HS-27A (cell line): ENCODE measurements at regions not wholly inside any gene's neighbourhood (a gene's known extent, or its start where the extent isn't known, plus 50 kb on each side); places are given as distances from the start of the nearest gene placed in this dataset.

Source experiments
- DNase-seq: peaks from one replicate; pipeline ENCODE4 v3.0.0-alpha.2; 2012; ENCODE audit warnings: low read depth, missing footprints

DNA sequence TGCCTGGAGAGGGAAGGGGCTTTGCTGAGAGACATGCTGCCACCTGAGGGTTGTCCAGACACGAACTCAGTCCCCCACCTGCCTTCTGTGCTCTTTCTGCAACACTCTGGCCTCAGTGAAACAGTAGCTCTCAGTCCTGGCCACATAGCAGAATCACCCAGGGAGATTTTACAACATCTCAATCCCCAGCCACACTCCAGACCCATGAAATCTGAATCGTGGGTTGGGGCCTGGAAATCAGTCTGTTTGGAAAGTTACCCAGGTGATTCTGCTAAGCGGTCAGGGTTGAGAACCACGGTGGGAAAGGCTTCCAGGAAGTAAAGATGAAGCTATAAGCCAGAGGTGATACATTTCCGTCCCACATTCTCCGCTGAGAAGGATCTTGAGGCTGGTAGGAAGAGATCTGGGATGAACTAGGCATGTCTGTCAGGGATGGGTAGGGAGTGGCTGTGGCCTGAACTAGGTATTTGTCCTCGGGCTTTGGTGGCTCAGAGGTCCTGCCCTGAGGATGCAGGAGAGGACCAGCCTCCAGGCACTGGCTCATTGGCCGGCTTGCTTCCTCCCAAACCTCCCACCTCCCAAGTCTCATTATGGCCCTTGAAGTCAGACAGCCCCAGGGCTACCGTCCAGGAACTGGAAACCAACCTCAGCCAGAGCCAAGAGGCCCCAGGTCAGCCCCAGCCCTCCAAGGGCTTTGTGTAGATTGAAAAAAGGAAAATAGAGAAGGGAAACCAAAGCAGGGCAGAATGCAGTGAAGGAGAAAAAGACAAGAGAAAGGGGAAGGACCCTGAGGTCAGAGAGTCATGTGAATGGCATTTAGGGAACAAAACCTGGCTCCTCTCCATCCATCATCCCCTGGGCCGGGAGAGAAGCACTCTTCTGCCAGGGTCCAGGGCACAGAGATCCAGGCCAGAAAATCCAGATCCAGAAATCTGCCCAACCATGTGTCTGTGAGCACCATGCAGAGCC, 119.6 kb downstream of the ZFP36L2 start:
- DNase-seq: no peak

DNA sequence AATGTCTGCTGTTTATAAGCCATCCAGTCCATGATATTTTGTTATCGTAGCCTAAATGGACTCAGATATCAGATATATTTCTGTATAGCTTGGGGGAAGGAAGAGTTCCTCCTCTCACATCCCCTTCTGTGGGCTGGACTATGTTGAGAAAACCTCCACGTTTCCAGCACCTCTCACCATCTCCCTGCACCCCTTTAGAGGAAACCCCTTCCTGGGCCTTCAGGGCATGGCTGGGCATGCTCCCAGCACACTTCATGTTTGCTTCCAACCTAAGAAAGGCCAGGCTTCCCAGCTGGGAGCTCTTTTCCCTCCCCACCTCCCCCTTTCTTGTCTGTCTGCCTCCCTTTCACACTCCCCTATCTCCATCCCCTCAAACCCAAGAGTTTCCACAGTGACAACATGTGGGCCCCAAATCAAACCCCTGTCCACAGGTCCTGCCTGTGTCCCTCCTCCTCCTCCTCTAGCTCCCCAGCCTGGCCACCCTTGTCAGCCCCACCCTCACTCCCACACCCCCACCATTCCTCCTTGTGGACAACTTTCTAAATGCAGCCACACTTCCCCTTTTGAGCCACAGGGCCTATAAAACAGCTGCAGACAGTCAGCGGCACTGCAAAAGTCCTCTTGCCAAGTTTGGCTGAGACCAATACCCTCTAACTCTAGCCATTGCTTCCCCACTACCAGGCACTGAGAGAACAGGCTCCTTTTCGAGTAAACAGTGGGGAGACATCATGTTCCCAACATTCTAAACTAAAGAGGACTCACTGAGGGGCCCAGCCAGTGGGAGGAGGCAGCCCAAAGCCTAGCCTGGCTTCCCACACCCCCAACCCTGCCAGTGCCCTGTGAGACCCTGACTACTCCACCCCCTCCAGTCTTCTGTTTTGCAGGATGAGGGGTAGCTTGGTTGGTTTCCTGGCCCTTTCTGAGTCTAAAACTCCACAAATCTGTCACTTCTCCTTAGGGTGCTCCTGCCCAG, 120.5 kb downstream of the ZFP36L2 start:
- DNase-seq: no peak

DNA sequence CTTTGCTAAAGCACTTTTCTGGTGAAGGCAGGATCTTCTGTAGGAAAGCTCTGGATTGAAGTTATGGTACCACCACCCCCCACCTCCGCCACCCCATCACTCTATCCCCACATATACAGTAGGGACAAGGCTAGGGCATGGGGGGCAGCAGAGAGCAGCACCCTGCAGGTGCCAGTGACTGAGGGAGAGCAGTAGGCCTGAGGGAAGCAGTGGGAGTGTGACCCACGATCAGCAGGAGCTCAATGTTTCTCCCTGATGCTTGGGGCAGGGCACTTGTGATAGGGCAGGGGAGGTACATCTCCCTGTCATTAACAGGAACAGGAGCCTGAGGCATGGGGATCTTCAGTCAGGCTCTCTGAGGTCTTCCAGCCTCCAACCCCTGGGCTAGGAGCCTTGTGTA, 121.6 kb downstream of the ZFP36L2 start:
- DNase-seq: no peak

DNA sequence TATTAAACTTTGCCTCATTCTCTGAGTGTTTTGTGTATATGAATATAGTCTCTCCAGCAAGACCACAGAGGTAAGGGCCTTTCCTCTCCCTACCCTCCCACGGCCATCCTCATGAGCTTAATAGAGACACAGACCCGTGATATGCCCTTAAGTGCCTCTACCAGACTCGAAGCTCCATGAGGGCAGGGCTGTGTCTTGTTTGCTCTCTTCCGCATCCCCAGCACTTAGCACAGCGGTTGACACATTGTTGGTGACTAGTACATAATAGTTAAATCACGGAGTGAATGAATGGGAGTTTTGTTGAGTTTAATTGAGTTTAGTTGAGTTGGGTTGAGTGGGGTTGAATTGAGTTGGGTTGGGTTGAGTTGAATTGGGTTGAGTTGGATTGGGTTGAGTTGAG, 122.3 kb downstream of the ZFP36L2 start:
- DNase-seq: no peak

DNA sequence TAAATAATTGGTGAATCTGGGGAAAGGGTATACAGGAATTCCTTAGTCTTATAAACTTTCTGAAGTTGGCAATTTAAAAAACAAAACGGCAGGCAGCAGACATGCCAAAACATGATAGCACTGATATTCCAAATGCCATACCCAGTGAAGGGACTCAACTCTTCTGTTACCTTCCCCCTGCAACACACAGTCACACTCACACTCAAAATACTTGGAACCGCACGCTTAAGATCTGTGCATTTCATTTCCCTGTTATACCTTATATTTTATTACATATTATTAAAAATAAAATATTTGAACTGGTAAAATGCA, 123.4 kb downstream of the ZFP36L2 start:
- DNase-seq: no peak

DNA sequence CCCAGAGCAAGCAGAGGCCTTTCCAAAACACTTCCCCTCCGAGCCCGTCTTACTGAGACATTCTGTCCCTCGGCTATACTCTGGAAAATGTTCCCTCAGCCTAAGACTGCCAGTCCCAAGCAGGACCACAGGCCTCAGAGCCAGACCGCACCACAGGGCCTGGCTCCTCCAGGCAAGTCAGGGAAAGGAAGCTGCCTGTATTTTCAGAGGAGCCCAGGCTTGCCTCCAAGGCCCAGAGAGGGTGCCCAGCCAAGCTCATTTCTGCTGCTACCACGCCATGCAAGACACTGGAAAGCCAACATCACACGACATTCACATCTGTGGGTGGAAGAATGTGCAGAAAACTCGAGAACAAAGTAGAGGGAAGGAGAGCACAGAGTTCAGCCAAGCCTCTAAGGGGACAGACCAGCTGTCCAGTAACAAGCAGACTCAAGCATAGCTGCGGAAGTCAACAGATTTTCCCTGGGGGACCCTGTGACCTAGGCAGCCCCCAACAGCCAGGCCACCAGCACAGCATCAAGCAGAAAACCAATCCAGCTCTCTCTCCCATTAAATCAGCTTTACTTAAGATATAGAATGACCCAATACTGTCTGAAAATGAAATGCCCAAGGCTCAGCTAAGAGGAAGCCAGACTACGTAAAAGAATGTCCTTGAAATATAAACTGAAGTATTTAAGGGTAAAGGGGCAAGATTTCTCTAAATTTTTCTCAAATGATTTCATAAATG, 123.9 kb downstream of the ZFP36L2 start:
- no peak for DNase-seq

DNA sequence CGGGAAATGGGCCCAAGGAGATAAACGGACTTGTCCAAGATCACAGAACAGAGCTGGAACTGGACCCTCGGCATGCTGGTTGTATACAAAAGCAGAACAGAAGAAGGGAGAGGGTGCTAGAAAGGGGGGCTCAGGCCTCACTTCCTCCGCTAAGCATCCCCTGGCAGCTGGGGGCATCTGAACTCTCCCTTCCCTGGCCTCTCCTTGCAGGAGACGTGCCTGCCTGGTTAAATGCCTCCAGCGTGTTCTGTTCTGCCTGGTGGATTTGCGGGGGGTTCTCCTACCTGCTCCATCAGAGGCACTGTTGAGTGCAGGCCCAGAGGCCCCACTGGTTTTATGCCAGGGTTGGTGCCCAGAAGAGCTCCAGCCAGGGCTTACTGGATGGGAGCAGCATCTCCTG, 124.7 kb downstream of the ZFP36L2 start:
- DNase-seq: no peak

DNA sequence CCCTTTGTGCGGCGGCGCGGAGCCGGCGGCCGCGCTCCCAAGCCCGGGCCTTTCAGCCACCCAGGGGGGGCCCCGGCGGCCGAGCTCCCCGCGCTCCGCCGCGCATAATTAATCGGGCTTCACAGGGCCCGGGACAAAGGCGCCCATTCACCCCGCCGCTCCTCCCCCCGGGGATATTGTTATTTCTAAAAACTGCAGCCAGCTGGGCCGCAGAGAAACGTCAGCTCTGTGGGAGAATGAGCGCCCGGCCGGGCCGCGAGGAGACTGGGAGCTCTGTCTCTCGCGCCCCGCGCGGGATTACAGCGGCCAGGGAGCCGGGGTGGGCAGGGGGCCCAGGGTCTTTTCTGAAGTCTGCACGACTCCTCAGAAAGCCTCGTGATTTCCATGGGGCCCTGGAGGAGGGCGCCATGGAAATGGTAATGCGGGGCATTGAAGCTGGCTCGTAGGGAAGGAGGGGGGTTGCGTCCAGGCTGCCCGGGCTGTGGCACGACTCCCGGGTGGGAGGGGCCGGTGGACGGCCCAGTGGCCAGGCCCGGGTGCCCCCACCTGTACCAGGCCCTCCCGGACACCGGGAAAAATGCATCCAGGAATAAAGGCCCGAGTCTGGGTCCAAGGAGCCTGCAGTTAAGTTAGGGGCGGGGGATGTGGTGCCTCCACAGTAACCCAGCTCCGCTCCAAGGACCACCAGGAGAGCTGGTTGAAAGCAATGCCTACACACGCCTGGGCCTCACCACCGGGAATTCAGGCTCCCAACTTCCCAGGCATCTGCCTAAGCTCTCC, 125.3 kb downstream of the ZFP36L2 start:
- no peak for DNase-seq

DNA sequence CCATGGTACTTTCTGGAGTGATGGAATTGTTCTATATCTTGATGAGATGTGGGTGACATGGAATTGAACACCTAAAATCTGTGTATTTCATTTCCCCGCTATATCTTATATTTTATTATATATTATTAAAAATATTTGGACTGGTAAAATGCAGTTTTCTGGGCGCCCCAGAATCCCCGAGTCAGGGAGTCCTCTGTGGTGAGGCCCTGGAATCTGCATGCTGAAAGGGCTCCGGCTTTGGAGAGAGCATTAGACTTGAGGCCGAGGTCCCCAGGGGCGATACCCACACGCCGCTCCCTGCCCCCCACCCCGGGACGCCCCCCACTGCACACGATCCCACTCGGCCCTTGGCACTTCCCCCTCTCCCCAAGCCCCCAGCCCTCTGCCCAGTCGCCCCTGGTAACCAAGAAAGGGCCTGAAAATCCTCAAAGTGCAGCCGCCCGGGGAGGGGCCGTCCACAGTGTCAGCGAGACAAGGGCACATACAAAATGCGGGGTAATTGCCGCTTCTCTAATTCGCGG, 126.0 kb downstream of the ZFP36L2 start:
- DNase-seq: no peak

DNA sequence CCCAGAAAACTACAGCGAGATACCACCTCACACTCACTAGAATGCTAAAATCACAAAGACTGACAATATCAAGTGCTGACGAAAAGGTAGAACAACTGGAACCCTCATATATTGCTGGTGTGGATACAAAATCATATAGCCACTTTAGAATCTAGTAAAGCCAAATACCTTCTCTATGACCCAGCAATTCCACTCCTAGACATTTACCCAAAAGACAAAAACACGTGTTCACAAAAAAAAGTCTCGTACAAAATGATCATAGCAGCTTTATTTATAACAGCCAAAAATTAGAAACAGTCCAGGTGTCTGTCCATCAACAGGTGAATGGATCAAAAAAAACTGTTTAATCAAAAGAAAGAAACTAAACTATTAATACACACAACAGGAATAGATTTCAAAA, 126.6 kb downstream of the ZFP36L2 start:
- no peak for DNase-seq

DNA sequence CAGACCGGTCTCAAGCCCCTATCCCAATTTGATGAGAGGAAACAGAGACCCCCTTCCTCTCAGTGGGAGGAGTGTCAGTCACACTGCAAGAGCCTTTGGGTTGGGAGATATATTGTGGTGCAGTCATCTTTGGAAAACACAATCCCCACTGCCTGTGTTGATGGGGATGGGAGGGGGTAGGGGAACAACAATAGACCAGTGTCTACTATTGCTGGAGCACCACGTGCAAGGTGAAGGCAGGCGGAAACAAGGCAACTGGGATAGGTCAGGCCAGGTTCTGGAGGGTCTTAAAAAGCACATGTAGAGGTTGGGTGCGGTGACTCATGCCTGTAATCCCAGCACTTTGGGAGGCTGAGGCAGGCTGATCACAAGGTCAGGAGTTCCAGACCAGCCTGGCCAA, 127.9 kb downstream of the ZFP36L2 start:
- no peak for DNase-seq

DNA sequence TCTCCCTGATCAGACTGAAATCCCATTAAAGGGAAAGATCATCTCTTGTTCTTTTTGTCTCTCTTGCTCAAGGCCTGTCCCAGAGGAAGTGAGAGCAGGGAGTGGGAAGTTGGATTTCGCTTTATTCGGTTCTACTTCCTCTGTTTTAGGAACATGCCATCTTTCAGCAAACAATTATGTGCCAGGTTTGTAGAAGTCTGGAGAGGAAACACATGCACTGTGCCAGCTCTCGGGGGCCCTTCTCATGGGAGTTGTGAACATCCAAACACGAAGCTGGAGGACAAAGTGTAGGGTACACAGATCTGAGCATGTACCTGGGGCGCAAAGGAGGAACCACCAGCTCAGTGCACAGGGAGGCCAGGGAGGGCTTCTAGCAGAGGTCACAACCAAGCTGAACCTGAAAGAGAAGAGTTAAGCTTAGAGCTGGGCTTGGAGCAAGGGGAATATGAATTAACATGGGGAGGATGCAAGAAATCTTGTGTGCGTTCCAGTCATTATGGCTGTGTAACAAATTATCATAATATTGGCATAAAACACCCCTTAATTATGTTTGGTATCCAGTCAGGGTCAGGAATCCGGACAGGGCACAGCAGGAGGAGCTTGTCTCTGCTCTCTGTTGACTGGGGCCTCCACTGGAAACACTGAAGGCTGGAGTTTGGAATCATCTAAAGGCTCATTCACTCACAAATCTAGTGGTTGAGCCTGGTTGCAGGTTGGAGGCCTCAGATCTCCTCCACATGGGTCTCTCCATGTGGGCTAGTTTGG, 128.6 kb downstream of the ZFP36L2 start:
- DNase-seq: no peak

DNA sequence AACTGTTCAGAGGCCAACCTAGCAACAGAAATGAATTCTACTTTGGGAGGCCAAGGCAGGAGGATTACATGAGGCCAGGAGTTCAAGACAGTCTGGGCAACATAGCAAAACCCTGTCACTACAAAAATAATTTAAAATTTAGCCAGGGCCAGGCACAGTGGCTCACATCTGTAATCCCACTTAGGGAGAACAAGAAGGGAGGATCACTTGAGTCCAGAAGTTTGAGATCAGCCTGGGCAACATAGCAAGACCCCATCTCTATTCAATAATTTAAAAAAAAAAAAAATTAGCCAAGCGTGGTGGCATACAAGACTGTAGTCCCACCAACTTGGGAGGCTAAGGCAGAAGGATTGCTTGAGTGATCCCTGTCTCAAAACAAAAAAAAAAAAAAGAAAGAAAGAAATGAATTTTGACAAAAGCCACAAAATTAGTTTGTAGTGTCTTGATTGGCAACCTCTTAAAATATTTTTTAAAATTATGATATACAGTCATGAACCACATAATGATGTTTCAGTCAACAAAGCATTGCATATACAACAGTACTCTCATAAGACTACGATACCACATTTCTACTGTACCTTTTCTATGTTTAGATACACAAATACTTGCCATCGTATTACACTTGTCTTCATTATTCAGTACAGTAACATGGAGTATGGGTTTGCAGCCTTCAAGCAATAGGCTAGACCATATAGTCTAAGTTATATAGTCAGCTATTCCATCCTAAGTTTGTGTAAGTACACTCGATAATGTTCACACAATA, 130.7 kb downstream of the ZFP36L2 start:
- DNase-seq: no peak

DNA sequence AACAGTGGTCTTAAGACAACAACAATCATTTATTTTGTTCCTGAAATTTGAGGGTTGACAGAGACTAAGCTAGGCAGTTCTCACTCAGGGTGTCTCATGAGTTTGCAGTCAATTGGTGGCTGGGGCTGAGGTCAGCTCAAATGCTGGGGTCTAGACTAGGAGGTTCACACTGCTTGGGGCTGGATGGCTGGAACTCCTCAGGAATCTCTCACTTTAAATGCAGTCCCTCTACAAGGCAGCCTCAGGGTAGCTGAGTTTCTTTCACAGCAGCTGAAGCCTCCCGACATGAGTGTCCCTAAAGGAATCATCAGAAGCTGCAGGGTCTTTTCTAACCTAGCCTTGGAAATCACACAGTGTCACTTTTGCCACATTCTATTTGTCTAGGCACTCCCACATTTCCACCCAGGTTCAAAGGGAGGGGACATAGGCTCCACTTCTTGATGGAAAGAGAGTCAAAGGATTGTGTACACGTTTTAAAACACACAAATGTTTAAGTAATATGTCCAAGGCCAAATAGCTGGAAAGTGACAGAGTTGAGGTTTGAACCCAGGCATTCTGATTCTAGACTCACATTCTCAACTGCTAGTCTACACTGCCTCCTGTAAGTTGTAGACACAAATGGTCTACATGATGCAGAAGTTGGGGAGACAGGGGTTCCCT, 133.8 kb downstream of the ZFP36L2 start:
- no peak for DNase-seq

DNA sequence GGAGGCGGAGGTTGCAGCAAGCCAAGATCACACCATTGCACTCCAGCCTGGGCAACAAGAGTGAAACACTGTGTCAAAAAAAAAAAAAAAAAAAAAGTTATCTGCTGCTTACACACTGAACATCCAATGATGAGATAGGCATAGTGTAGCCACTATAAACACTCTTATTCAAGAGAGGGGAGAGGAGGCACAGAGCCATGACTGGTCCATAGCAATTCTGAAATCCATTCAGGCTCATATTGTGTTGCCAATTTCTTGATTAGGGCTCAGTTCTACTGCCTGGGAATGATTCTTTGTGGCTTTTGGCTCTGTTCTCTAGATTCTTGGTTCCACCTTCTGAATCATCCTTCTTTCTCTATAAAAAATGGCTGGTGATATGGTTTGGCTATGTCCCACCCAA, 136.1 kb downstream of the ZFP36L2 start:
- no peak for DNase-seq

DNA sequence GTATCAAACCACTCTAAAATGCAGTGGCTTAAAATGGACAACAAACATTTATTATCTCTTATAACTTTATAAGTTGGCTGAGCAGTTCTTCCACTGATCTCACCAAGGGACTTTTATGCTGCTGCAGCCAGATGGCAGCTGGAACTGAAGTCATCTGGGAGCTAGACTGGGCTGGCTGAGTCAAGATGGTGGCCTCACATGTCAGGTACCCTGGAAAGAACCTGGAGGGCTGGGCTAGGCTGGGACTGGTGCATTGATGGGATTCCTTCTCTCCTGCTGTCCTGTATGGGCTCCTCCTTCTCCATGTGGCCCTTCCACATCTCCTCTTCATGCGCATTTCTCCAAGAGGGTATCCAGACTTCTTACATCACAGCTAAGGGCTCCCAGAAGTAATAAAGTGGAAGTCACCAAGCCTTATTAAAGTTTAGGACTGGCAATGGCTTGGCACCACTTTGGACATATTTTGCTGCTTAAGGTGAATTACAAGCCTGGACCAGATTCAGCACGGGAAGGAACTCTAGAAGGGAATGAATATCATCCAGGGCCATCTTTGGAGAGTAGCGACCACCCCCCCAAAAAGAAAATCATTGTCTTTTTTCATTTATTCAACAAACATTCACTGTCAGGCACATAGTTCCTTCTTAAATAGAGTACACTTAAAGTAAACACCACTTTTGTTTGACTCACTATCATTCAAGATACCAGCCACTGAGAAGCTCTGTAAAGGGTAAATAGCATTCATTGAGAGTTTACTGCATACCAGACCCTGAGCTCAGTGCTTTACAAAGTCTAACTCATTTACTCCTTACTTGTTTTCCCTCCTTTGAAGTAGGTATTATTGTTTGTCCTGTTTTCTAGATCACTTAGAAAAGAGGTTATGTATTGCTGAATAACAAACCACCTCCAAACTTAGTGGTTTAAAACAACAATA, 138.0 kb downstream of the ZFP36L2 start:
- no peak for DNase-seq

DNA sequence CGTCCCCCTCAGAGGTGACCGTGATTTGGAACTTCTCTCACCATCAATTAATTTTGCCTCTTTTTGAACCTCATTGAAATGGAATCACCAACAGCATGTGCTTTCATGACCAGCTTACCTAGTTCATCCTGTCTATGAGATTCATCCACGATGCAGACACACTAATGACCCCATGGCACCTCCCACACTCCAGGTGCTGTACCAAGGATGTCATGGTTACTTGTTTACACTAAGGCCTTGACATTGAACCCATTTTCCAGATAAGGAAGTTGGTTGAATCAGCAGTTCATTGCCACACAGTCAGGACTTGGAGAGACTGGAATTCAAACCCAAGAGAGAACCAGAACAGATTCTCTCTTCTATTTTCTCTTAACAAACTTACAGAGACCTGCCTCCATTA, 139.0 kb downstream of the ZFP36L2 start:
- DNase-seq: no peak
